OCI-LY1 (cell line): ENCODE measurements at regions not wholly inside any gene's neighbourhood (a gene's known extent, or its start where the extent isn't known, plus 50 kb on each side); places are given as distances from the start of the nearest gene placed in this dataset.

Source experiments
- H2AFZ ChIP-seq: fragments of 200-600 bp; sonication (generic), shearing (Covaris generic); 2 replicates; pipeline ENCODE4 v1.6.0; 2014; ENCODE audit warnings: antibody characterized with exemption, mild to moderate bottlenecking, low read length
- H3F3A ChIP-seq: fragments of 200-600 bp; sonication (generic), shearing (Covaris generic); 2 replicates; pipeline ENCODE4 v1.6.0; 2014; ENCODE audit warnings: mild to moderate bottlenecking, antibody characterized with exemption, low read length, moderate library complexity; ENCODE audit not compliant: insufficient read depth
- H3K27ac ChIP-seq: fragments of 200-600 bp; sonication (generic); 2 replicates; pipeline ENCODE4 v1.5.1; 2014; ENCODE audit warnings: low read length, mixed run types, mild to moderate bottlenecking, low read depth; ENCODE audit not compliant: poor library complexity, severe bottlenecking
- H3K27me3 ChIP-seq: fragments of 200-600 bp; sonication (generic); 2 replicates; pipeline ENCODE4 v1.6.0; 2014; ENCODE audit warnings: antibody characterized with exemption, mild to moderate bottlenecking, low read length, moderate library complexity; ENCODE audit not compliant: insufficient read depth
- H3K36me3 ChIP-seq: fragments of 200-600 bp; sonication (generic); 2 replicates; pipeline ENCODE4 v1.6.1; 2014; ENCODE audit warnings: mild to moderate bottlenecking, antibody characterized with exemption, low read length, moderate library complexity, mixed read lengths; ENCODE audit not compliant: insufficient read depth
- H3K4me1 ChIP-seq: fragments of 200-600 bp; sonication (generic); 2 replicates; pipeline ENCODE4 v1.5.1; 2014; ENCODE audit warnings: mild to moderate bottlenecking, low read length, moderate library complexity; ENCODE audit not compliant: insufficient read depth, severe bottlenecking
- H3K4me2 ChIP-seq: fragments of 200-600 bp; sonication (generic), shearing (Covaris generic); 2 replicates; pipeline ENCODE4 v1.6.1; 2014; ENCODE audit warnings: low read length
- H3K4me3 ChIP-seq: fragments of 200-600 bp; sonication (generic); 2 replicates; pipeline ENCODE4 v1.5.1; 2014; ENCODE audit warnings: low read length, low read depth, mild to moderate bottlenecking, mixed read lengths; ENCODE audit not compliant: poor library complexity, severe bottlenecking
- H3K79me2 ChIP-seq: fragments of 200-600 bp; shearing (Covaris generic); 2 replicates; pipeline ENCODE4 v1.6.1; 2016; ENCODE audit warnings: mixed run types, low read length, mixed read lengths; ENCODE audit not compliant: insufficient read depth
- H3K9ac ChIP-seq: fragments of 200-600 bp; sonication (generic), shearing (Covaris generic); 2 replicates; pipeline ENCODE4 v1.6.1; 2014; ENCODE audit warnings: mild to moderate bottlenecking, low read length, mixed read lengths
- H3K9me2 ChIP-seq: fragments of 200-600 bp; sonication (generic), shearing (Covaris generic); 2 replicates; pipeline ENCODE4 v1.6.1; 2014; ENCODE audit warnings: low read depth, mild to moderate bottlenecking, low read length, mixed read lengths
- H3K9me3 ChIP-seq: fragments of 200-600 bp; shearing (Covaris generic); 2 replicates; pipeline ENCODE4 v1.6.1; 2014; ENCODE audit warnings: low read length, mixed read lengths
- H4K20me1 ChIP-seq: fragments of 200-600 bp; sonication (generic), shearing (Covaris generic); 2 replicates; pipeline ENCODE4 v1.6.0; 2016; ENCODE audit warnings: mild to moderate bottlenecking, low read length; ENCODE audit not compliant: insufficient read depth
- EZH2 ChIP-seq: fragments of 200-600 bp; sonication (generic), shearing (Covaris generic); IDR thresholded peaks from 2 replicates; pipeline ENCODE4 v1.8.0; 2017; ENCODE audit warnings: borderline replicate concordance, mixed run types, mild to moderate bottlenecking, antibody characterized with exemption, low read length, moderate library complexity, mixed read lengths
- TF ChIP-seq, protein P1 (sequence below): fragments of 200-600 bp; sonication (generic), shearing (Covaris generic); IDR thresholded peaks from 2 replicates; pipeline ENCODE4 v1.5.1; 2017; ENCODE audit warnings: mild to moderate bottlenecking, antibody characterized with exemption, low read length, moderate library complexity, mixed read lengths

DNA sequence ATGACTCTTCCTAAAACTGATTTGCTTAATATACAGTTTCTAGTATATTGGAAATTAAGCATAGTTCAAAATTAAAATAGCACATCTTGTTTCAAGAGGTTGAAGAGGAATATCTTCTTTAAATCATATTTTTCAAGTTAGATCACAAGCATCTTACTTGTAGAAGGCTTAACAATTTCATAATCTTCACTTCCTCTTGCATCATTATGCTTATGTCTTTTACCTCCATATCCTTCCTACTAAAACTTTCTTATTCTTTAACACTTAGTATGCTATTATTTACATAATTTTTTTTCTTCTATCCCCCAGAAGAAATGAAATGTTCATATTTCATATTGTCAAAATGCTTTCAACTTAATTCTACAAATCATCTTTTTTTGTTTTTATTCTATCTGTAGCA lies 1354.9 kb upstream of the TMEFF2 start:
- Histone ChIP-seq H4K20me1 (no peaks in the 10 kb centered on the region), H3K9me3 (no peaks in the 10 kb centered on the region), H3K4me2 (no peak overlapping the region), H3K9ac (no peak overlapping the region), H3K27me3 (no peaks in the 10 kb centered on the region), H3F3A (no peaks in the 10 kb centered on the region), H2AFZ (no peak overlapping the region), H3K9me2 (no peaks in the 10 kb centered on the region), H3K4me1 (no peaks in the 10 kb centered on the region), H3K4me3 (no peak overlapping the region), H3K36me3 (no peaks in the 10 kb centered on the region), H3K27ac (no peak overlapping the region), H3K79me2 (no peaks in the 10 kb centered on the region)
- no peak for TF ChIP-seq EZH2
- TF ChIP-seq, protein P1, sequence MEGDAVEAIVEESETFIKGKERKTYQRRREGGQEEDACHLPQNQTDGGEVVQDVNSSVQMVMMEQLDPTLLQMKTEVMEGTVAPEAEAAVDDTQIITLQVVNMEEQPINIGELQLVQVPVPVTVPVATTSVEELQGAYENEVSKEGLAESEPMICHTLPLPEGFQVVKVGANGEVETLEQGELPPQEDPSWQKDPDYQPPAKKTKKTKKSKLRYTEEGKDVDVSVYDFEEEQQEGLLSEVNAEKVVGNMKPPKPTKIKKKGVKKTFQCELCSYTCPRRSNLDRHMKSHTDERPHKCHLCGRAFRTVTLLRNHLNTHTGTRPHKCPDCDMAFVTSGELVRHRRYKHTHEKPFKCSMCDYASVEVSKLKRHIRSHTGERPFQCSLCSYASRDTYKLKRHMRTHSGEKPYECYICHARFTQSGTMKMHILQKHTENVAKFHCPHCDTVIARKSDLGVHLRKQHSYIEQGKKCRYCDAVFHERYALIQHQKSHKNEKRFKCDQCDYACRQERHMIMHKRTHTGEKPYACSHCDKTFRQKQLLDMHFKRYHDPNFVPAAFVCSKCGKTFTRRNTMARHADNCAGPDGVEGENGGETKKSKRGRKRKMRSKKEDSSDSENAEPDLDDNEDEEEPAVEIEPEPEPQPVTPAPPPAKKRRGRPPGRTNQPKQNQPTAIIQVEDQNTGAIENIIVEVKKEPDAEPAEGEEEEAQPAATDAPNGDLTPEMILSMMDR = no peak

DNA sequence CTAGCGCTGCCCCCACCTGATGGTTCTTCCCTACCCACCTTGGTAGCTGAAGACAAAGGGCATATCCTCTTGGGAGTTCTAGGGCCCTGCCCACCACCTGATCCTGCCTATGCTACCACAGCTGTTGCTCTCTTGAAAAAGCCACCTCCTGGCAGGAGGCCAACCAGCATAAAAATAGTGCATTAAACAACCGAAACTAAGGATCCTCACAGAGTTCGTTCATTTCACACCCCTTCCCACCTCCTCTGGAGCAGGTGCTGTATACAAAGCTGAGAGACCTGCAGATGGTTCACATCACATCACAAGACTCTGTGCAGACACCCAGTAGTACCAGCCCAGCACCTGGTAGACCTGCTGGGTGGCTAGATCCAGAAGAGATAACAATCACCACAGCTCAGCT lies 1348.0 kb upstream of the TMEFF2 start:
- no peak overlapping the region for H3K9ac ChIP-seq
- no peaks in the 10 kb centered on the region for H3K9me3 ChIP-seq
- H3K4me2 ChIP-seq = no peak overlapping the region
- no peaks in the 10 kb centered on the region for H3K9me2 ChIP-seq
- H3K36me3 ChIP-seq = no peaks in the 10 kb centered on the region
- no peak for TF ChIP-seq EZH2
- TF ChIP-seq, protein P1 = no peak
- H3K27me3 ChIP-seq = no peaks in the 10 kb centered on the region
- no peaks in the 10 kb centered on the region for H3K79me2 ChIP-seq
- no peaks in the 10 kb centered on the region for H3K4me1 ChIP-seq
- no peak overlapping the region for H3K4me3 ChIP-seq
- H3K27ac ChIP-seq = no peak overlapping the region
- H2AFZ ChIP-seq = no peak overlapping the region
- H4K20me1 ChIP-seq = no peaks in the 10 kb centered on the region
- no peaks in the 10 kb centered on the region for H3F3A ChIP-seq

DNA sequence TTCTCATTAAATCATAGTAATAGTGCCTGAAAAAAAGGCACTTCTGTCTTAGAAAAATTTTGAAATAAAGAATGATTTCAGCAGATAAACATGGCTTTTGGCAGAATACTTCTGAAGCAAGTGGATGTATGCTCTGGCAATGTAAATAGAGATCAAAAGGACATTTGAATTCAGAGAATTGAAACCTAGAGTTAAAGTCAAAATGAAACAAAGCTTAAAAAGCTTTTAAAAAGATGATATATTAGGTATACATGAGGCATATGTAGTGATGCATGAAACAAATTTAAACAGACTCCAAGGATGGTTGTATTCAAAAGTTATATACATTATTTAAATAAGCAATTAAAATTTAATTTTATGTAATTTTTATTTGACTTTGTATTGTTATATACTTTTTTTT lies 1344.5 kb upstream of the TMEFF2 start:
- H3K27ac ChIP-seq = no peak overlapping the region
- H3F3A ChIP-seq = no peaks in the 10 kb centered on the region
- no peak overlapping the region for H3K9ac ChIP-seq
- no peaks in the 10 kb centered on the region for H3K36me3 ChIP-seq
- H4K20me1 ChIP-seq = no peaks in the 10 kb centered on the region
- no peak overlapping the region for H3K4me3 ChIP-seq
- TF ChIP-seq, protein P1 = no peak
- no peak for TF ChIP-seq EZH2
- no peaks in the 10 kb centered on the region for H3K27me3 ChIP-seq
- H3K79me2 ChIP-seq = no peaks in the 10 kb centered on the region
- H3K9me3 ChIP-seq = no peaks in the 10 kb centered on the region
- no peak overlapping the region; the same call in 1 of the 2 replicates for H2AFZ ChIP-seq
- no peak overlapping the region for H3K4me2 ChIP-seq
- no peaks in the 10 kb centered on the region for H3K9me2 ChIP-seq
- no peaks in the 10 kb centered on the region for H3K4me1 ChIP-seq
